Activated CD8-positive, alpha-beta T cell treated with anti-CD3 and anti-CD28 coated beads, Interleukin-2, amount 10 ng/mL, durations not matched to agents 7 days and 5 days (primary cell): ENCODE measurements at regions not wholly inside any gene's neighbourhood (a gene's known extent, or its start where the extent isn't known, plus 50 kb on each side); places are given as distances from the start of the nearest gene placed in this dataset.
"Not testable (repeated sequence)": the region's sequence is repeated elsewhere in the genome, so short reads cannot be mapped to it uniquely, and the experiment has no call there.

Source experiments
- ATAC-seq: fragments of 150-1000 bp; cut with Tn5 transposase; one replicate; pipeline ENCODE4 v1.10.0; 2021; ENCODE audit warnings: moderate library complexity
- CTCF ChIA-PET: fragments of 350-600 bp; sonication (Branson Sonifier 250); formaldehyde crosslinking; loops from one replicate; lab custom pipeline; 2021; ENCODE audit warnings: antibody characterized with exemption; lab: Charles Lee
- POLR2A ChIA-PET: fragments of 350-600 bp; sonication (Branson Sonifier 250); formaldehyde crosslinking; loops from one replicate; lab custom pipeline; 2021; ENCODE audit warnings: antibody characterized with exemption; lab: Charles Lee
- DNase-seq: peaks from one replicate; pipeline ENCODE4 v3.0.0-alpha.2; 2020
- H3K27ac Mint-ChIP-seq: one replicate; pipeline ENCODE4 v1.8.0; 2021; ENCODE audit warnings: mild to moderate bottlenecking, mixed read lengths
- H3K27me3 Mint-ChIP-seq: one replicate; pipeline ENCODE4 v1.8.0; 2021; ENCODE audit warnings: low read depth, mixed read lengths
- H3K36me3 Mint-ChIP-seq: one replicate; pipeline ENCODE4 v1.8.0; 2021; ENCODE audit warnings: low read depth, mixed read lengths
- H3K4me1 Mint-ChIP-seq: one replicate; pipeline ENCODE4 v1.8.0; 2021; ENCODE audit warnings: low read depth, mixed read lengths
- H3K4me3 Mint-ChIP-seq: one replicate; pipeline ENCODE4 v1.8.0; 2021; ENCODE audit warnings: mild to moderate bottlenecking, mixed read lengths
- H3K9me3 Mint-ChIP-seq: one replicate; pipeline ENCODE4 v1.8.0; 2022; ENCODE audit warnings: mixed read lengths; ENCODE audit not compliant: insufficient read depth

- ATAC-seq = no peak
- CTCF ChIA-PET = no interaction called here
- no peaks in the 10 kb centered on the region for H3K36me3 Mint-ChIP-seq
- DNase-seq = no peak
- no peaks in the 10 kb centered on the region for H3K4me1 Mint-ChIP-seq
- no peaks in the 10 kb centered on the region for H3K27me3 Mint-ChIP-seq
- no peak overlapping the region for H3K4me3 Mint-ChIP-seq
- no peaks in the 10 kb centered on the region for H3K9me3 Mint-ChIP-seq
- no peak overlapping the region for H3K27ac Mint-ChIP-seq
- POLR2A ChIA-PET = no interaction called here
These were observed 133.8 kb upstream of the IGFBP3 start for GRCh38 chr7:46054915-46055314.

- CTCF ChIA-PET = no interaction called here
- Mint-ChIP-seq H3K4me3 (no peak overlapping the region), H3K27me3 (no peaks in the 10 kb centered on the region), H3K36me3 (no peaks in the 10 kb centered on the region), H3K4me1 (no peaks in the 10 kb centered on the region), H3K27ac (no peak overlapping the region), H3K9me3 (no peaks in the 10 kb centered on the region)
- POLR2A ChIA-PET = no interaction called here
- no peak for DNase-seq
- ATAC-seq = no peak
These were observed 133.2 kb upstream of the IGFBP3 start for GRCh38 chr7:46054272-46054671.

GRCh38 chr7:46047581-46047980, 126.5 kb upstream of the IGFBP3 start:
- ChIA-PET POLR2A (no interaction called here), CTCF (no interaction called here)
- no peaks in the 10 kb centered on the region for H3K4me1 Mint-ChIP-seq
- H3K9me3 Mint-ChIP-seq = no peaks in the 10 kb centered on the region
- no peak overlapping the region for H3K27ac Mint-ChIP-seq
- H3K36me3 Mint-ChIP-seq = no peaks in the 10 kb centered on the region
- H3K4me3 Mint-ChIP-seq = no peak overlapping the region
- H3K27me3 Mint-ChIP-seq = no peaks in the 10 kb centered on the region
- ATAC-seq = no peak
- DNase-seq = no peak

- POLR2A ChIA-PET, DNase-seq, H3K27ac Mint-ChIP-seq: not testable (repeated sequence)
These were observed 122.3 kb upstream of the IGFBP3 start for GRCh38 chr7:46043338-46043737.

GRCh38 chr7:46039813-46040212, 118.7 kb upstream of the IGFBP3 start:
- H3K9me3 Mint-ChIP-seq, H3K36me3 Mint-ChIP-seq, H3K4me1 Mint-ChIP-seq, H3K27me3 Mint-ChIP-seq, DNase-seq, H3K4me3 Mint-ChIP-seq, ATAC-seq, POLR2A ChIA-PET, CTCF ChIA-PET, H3K27ac Mint-ChIP-seq: not testable (repeated sequence)

More at GRCh38 chr7:46043338-46043737, 122.3 kb upstream of the IGFBP3 start:
- not testable (repeated sequence) for H3K4me3 Mint-ChIP-seq, ATAC-seq, H3K27me3 Mint-ChIP-seq, H3K9me3 Mint-ChIP-seq, H3K36me3 Mint-ChIP-seq, H3K4me1 Mint-ChIP-seq
- CTCF ChIA-PET = interaction anchor here (0.7 kb wide), 1 partner anchor 121 kb away, joined by 3 read pairs; no protein-coding TSS in a partner anchor

GRCh38 chr7:46035166-46035565, 114.1 kb upstream of the IGFBP3 start:
- CTCF ChIA-PET = interaction anchor here (1.2 kb wide), 1 partner anchor 11 kb away, joined by 4 read pairs; no protein-coding TSS in a partner anchor
- ATAC-seq (no peak), DNase-seq (no peak)
- Mint-ChIP-seq H3K36me3 (no peaks in the 10 kb centered on the region), H3K27me3 (no peaks in the 10 kb centered on the region), H3K4me1 (no peaks in the 10 kb centered on the region), H3K27ac (no peak overlapping the region), H3K4me3 (no peak overlapping the region), H3K9me3 (no peaks in the 10 kb centered on the region)
- POLR2A ChIA-PET = no interaction called here

- Mint-ChIP-seq H3K27ac (no peak overlapping the region), H3K27me3 (no peaks in the 10 kb centered on the region), H3K36me3 (no peaks in the 10 kb centered on the region), H3K9me3 (no peaks in the 10 kb centered on the region), H3K4me3 (no peak overlapping the region), H3K4me1 (no peaks in the 10 kb centered on the region)
- ChIA-PET POLR2A (no interaction called here), CTCF (no interaction called here)
- ATAC-seq (no peak), DNase-seq (no peak)
These were observed 113.1 kb upstream of the IGFBP3 start for GRCh38 chr7:46034056-46034768.

GRCh38 chr7:46033592-46033991, 112.5 kb upstream of the IGFBP3 start:
- Mint-ChIP-seq H3K36me3 (no peaks in the 10 kb centered on the region), H3K4me3 (no peak overlapping the region), H3K27me3 (no peaks in the 10 kb centered on the region), H3K4me1 (no peaks in the 10 kb centered on the region), H3K27ac (no peak overlapping the region), H3K9me3 (no peaks in the 10 kb centered on the region)
- DNase-seq = no peak
- ChIA-PET CTCF (no interaction called here), POLR2A (no interaction called here)
- ATAC-seq = no peak

- Mint-ChIP-seq H3K4me1 (no peaks in the 10 kb centered on the region), H3K27ac (no peak overlapping the region), H3K27me3 (no peaks in the 10 kb centered on the region), H3K4me3 (no peak overlapping the region), H3K9me3 (no peaks in the 10 kb centered on the region), H3K36me3 (no peaks in the 10 kb centered on the region)
- no peak for ATAC-seq
- ChIA-PET CTCF (no interaction called here), POLR2A (no interaction called here)
- no peak for DNase-seq
These were observed 111.9 kb upstream of the IGFBP3 start for GRCh38 chr7:46032942-46033341.

- Mint-ChIP-seq H3K27ac (no peak overlapping the region), H3K9me3 (no peaks in the 10 kb centered on the region), H3K4me1 (no peaks in the 10 kb centered on the region), H3K36me3 (no peaks in the 10 kb centered on the region), H3K4me3 (no peak overlapping the region), H3K27me3 (no peaks in the 10 kb centered on the region)
- DNase-seq (no peak), ATAC-seq (no peak)
- ChIA-PET POLR2A (no interaction called here), CTCF (no interaction called here)
These were observed 111.3 kb upstream of the IGFBP3 start for GRCh38 chr7:46032353-46032752.

- Mint-ChIP-seq H3K27ac (no peak overlapping the region), H3K4me1 (no peaks in the 10 kb centered on the region), H3K9me3 (no peaks in the 10 kb centered on the region), H3K27me3 (no peaks in the 10 kb centered on the region), H3K4me3 (no peak overlapping the region), H3K36me3 (no peaks in the 10 kb centered on the region)
- POLR2A ChIA-PET = no interaction called here
- no peak for DNase-seq
- CTCF ChIA-PET = no interaction called here
- ATAC-seq = no peak
These were observed 108.1 kb upstream of the IGFBP3 start for GRCh38 chr7:46029111-46029704.

- ChIA-PET CTCF (no interaction called here), POLR2A (no interaction called here)
- no peaks in the 10 kb centered on the region for H3K9me3 Mint-ChIP-seq
- DNase-seq (no peak), ATAC-seq (no peak)
- H3K27ac Mint-ChIP-seq = no peak overlapping the region
- no peaks in the 10 kb centered on the region for H3K4me1 Mint-ChIP-seq
- no peaks in the 10 kb centered on the region for H3K27me3 Mint-ChIP-seq
- H3K36me3 Mint-ChIP-seq = no peaks in the 10 kb centered on the region
- H3K4me3 Mint-ChIP-seq = no peak overlapping the region
These were observed 107.2 kb upstream of the IGFBP3 start for GRCh38 chr7:46028246-46028645.
